RWPE1 (cell line): ENCODE measurements at regions not wholly inside any gene's neighbourhood (a gene's known extent, or its start where the extent isn't known, plus 50 kb on each side); places are given as distances from the start of the nearest gene placed in this dataset.
"Not testable (repeated sequence)": the region's sequence is repeated elsewhere in the genome, so short reads cannot be mapped to it uniquely, and the experiment has no call there.

Experiments
- CTCF ChIA-PET: fragments of 350-600 bp; sonication (Branson Sonifier 250); formaldehyde crosslinking; extraction: SDS; loops from one replicate; lab custom pipeline; 2021; lab: Yijun Ruan, JAX
- POLR2A ChIA-PET: fragments of 400-600 bp; formaldehyde crosslinking; extraction: SDS; loops from one replicate; lab custom pipeline; 2020; ENCODE audit warnings: antibody characterized with exemption; ENCODE audit not compliant: low non-redundant PET; lab: Yijun Ruan, JAX
- DNase-seq: peaks from one replicate; pipeline ENCODE4 v3.0.0; 2012; ENCODE audit warnings: low spot score
- H3K27ac ChIP-seq: fragments of 450-650 bp; 2 replicates; pipeline ENCODE4 v1.5.1; 2017
- TF ChIP-seq, protein P1 (sequence below): fragments of 450-650 bp; conservative IDR thresholded peaks from 2 replicates; pipeline ENCODE4 v1.5.1; 2017; ENCODE audit warnings: low read depth, mild to moderate bottlenecking

DNA sequence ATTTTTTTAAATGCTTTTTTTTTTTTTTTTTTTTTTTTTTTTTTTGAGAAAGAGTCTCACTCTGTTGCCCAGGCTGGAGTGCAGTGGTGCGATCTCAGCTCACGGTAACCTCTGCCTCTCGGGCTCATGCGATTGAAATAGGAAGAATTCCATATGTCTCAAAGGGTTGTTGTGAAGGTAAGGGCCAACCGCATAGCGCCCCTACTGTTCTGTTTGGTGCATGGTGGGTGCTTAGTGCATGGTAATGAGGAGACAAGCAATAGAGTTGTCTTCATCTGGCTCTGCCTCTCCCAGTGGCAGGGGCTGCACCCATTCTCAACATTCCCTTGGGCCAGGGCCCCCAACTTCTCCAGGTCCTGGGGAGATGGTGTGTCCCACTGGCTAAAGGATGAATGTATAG lies 68.7 kb downstream of the RASL11A start:
- peak; percentile 41 for DNase-seq
- TF ChIP-seq, protein P1, sequence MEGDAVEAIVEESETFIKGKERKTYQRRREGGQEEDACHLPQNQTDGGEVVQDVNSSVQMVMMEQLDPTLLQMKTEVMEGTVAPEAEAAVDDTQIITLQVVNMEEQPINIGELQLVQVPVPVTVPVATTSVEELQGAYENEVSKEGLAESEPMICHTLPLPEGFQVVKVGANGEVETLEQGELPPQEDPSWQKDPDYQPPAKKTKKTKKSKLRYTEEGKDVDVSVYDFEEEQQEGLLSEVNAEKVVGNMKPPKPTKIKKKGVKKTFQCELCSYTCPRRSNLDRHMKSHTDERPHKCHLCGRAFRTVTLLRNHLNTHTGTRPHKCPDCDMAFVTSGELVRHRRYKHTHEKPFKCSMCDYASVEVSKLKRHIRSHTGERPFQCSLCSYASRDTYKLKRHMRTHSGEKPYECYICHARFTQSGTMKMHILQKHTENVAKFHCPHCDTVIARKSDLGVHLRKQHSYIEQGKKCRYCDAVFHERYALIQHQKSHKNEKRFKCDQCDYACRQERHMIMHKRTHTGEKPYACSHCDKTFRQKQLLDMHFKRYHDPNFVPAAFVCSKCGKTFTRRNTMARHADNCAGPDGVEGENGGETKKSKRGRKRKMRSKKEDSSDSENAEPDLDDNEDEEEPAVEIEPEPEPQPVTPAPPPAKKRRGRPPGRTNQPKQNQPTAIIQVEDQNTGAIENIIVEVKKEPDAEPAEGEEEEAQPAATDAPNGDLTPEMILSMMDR, result peak; percentile 33; the same call in 1 of the 2 replicates
- POLR2A ChIA-PET, result no interaction called here
- H3K27ac ChIP-seq, result no peak overlapping the region
- CTCF ChIA-PET, result interaction anchor here (0.6 to 0.8 kb wide), 9 partner anchors 11 to 346 kb away, joined by 3 to 9 read pairs (median 4); no protein-coding TSS in a partner anchor

DNA sequence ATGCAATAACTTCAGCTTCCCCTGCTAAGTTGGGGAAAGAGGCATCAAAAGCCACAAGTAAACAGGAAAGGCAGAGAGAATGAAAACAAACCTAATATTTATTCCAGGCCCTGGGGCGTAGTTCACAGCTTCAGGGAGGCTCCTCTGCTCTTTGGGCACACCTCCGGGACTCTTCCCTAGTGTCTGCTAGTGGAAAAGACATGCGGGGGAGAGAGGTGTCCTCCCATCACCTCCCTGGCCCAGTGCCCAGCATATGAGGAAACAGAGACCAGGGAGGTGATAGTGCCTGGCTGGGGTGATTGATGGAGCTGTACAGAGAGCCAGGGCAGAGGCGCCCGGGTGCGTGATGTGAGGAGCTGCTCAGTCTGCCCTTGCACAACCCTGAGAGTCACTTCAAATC lies 71.0 kb downstream of the RASL11A start:
- H3K27ac ChIP-seq, result no peak overlapping the region
- DNase-seq, result no peak
- ChIA-PET POLR2A (no interaction called here), CTCF (interaction anchor here (0.6 kb wide), 1 partner anchor 32 kb away, joined by 3 read pairs; no protein-coding TSS in a partner anchor)
- TF ChIP-seq, protein P1, result no peak

DNA sequence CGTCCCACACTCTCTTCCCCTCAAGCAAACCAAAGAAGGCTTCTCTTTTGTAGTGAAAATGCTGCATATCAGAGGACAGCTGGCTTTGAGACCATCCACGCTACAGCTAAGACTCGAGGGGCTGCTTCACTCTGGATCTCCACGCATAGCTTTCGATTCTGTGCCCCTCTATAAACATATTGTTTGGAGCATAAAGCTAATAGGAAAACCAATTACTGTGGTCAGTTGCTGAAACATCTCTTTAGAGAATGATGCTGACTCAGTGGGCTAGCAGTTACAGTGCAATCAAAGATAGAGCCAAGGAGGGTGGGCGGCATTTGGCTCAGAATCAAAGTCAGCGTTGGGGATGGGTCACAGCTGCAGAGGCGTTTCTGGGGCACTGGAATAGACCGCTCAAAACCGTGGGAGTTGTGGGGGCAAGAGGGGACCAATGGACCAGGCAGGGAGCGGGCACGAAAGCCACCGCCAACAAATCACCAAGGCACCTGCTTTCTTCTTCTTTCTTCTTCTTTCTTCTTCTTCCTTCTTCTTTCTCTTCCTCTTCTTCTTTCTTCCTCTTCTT lies 76.7 kb downstream of the RASL11A start:
- DNase-seq, result no peak
- CTCF ChIA-PET, result interaction anchor here (0.5 to 0.6 kb wide), 3 partner anchors 78 to 343 kb away, joined by 3 read pairs; no protein-coding TSS in a partner anchor
- POLR2A ChIA-PET, result no interaction called here
- H3K27ac ChIP-seq, result no peak overlapping the region
- TF ChIP-seq, protein P1, result no peak

DNA sequence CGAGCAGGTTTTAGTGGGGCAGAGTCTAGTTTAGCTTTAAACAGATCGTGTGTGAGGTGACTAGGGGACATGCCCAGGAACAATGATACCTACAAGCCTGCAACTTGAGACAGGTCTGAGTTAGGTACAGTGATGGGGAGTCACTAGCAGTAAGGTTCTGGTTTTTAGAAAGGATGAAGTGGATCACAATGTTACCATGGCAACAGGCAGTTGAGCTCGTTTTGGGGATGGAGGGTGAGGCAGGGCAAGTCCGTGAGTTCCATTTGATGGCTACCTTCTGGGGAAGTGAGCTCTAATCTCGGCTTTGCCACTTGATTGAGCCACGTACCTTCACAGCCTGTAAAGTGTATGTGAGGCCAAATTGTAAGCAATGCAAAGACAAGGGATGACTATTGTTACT lies 76.0 kb upstream of the GTF3A start:
- CTCF ChIA-PET, result interaction anchor here (0.6 kb wide), 2 partner anchors 13 to 498 kb away, joined by 4 to 9 read pairs; no protein-coding TSS in a partner anchor
- no peak for DNase-seq
- TF ChIP-seq, protein P1, result no peak
- no peak overlapping the region for H3K27ac ChIP-seq
- POLR2A ChIA-PET, result interaction anchor here (0.6 kb wide), 1 partner anchor 377 kb away, joined by 3 read pairs; no protein-coding TSS in a partner anchor

DNA sequence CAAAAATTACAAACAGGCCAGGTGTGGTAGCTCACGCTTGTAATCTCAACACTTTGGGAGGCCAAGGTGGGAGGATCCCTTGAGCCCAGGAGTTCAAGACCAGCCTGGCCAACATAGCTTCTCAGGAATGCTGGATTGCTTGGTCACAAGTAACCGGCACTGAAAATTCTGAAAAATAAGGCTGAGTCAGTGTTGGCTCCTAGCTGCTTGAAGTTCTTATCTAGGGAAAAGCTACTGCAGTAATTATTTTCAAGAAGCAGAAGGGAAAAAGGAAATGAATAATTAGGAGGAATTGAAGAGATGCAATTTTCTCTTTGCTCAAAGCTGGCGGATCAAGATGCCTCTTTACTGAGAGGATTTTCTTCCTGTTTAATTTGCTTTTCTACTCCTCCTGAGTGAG lies 75.0 kb upstream of the GTF3A start:
- TF ChIP-seq, protein P1, result no peak
- H3K27ac ChIP-seq, result no peak overlapping the region
- DNase-seq, result no peak
- POLR2A ChIA-PET, result no interaction called here
- CTCF ChIA-PET, result interaction anchor here (0.6 kb wide), 2 partner anchors 477 to 843 kb away, joined by 3 read pairs; no protein-coding TSS in a partner anchor

DNA sequence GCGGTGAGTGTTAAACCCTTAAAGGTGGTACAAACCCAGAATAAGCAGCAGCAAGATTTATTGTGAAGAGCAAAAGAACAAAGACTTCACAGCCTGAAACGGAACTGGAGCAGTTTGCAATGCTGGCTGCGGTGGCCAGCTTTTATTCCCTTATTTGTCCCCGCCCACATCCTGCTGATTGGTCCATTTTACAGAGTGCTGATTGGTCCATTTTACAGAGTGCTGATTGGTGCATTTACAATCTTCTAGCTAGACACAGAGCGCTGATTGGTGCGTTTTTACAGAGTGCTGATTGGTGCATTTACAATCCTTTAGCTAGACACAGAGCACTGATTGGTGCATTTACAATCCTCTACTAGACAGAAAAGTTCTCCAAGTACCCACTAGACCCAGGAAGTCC lies 73.6 kb upstream of the GTF3A start:
- POLR2A ChIA-PET, H3K27ac ChIP-seq, CTCF ChIA-PET, DNase-seq: not testable (repeated sequence)

DNA sequence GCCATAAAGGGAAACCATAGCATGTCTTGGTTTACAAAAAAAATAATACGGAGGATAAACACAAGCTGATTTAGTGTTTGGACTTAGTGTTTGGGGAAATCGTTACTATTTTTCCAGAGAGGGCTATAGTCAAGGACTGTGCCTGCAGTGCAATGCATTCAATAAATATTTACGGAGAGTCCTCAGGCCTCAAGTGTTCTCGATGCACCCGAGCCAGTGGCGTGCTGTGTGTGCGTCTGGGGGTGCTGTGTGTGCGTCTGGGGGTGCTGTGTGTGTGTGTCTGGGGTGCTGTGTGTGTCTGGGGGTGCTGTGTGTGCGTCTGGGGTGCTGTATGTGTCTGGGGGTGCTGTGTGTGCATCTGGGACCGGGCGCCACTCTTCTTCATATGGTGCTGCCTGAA lies 71.7 kb upstream of the GTF3A start:
- H3K27ac ChIP-seq, result no peak overlapping the region
- DNase-seq, result no peak
- TF ChIP-seq, protein P1, result no peak
- POLR2A ChIA-PET, result no interaction called here
- CTCF ChIA-PET, result interaction anchor here (1.5 kb wide), 1 partner anchor 9 kb away, joined by 5 read pairs; no protein-coding TSS in a partner anchor
